Left lobe of liver (tissue), 2 donors: ENCODE measurements at regions not wholly inside any gene's neighbourhood (a gene's known extent, or its start where the extent isn't known, plus 50 kb on each side); places are given as distances from the start of the nearest gene placed in this dataset.
"Not testable (repeated sequence)": the region's sequence is repeated elsewhere in the genome, so short reads cannot be mapped to it uniquely, and the experiment has no call there.

ENCODE experiments used
- ATAC-seq: fragments of 200-7000 bp; cut with Tn5 transposase; one replicate; pipeline ENCODE4 v1.9.1; 2020; ENCODE audit warnings: mild to moderate bottlenecking, moderate library complexity
- DNase-seq: peaks from one replicate; pipeline ENCODE4 v3.0.0-alpha.2; 2020; ENCODE audit warnings: low spot score
- donor health status: DM: no; HTN: no; CAD: no; lungs with moderate emphysema.
- donor health status: DM: no; HTN: yes; CAD: no.

- DNase-seq, result no peak
- no peak for ATAC-seq
Measured at GRCh38 chr4:43586813-43587212, 694.3 kb downstream of the GRXCR1 start.

GRCh38 chr4:43587758-43588157, 695.2 kb downstream of the GRXCR1 start:
- ATAC-seq (no peak), DNase-seq (no peak)

GRCh38 chr4:43607400-43607799, 714.9 kb downstream of the GRXCR1 start:
- DNase-seq, result no peak
- no peak for ATAC-seq

GRCh38 chr4:43607827-43608461, 715.4 kb downstream of the GRXCR1 start:
- DNase-seq (no peak), ATAC-seq (no peak)

DNA sequence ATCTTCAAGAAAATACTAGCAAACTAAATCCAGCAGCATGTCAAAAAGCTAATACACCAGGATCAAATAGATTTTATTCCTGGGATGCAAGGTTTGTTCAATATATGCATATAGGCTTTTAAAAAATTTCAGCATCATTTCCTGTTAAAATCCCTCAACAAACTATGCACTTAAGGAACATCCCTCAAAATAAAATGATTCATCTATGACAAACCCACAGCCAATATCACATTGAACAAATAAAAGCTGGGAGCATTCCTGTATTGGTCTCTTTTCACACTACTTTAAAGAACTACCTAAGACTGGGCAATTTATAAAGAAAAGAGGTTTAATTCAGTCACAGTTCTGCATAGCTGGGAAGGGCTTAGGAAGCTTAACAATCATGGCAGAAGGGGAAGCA, 726.7 kb downstream of the GRXCR1 start:
- ATAC-seq (no peak), DNase-seq (no peak)

DNA sequence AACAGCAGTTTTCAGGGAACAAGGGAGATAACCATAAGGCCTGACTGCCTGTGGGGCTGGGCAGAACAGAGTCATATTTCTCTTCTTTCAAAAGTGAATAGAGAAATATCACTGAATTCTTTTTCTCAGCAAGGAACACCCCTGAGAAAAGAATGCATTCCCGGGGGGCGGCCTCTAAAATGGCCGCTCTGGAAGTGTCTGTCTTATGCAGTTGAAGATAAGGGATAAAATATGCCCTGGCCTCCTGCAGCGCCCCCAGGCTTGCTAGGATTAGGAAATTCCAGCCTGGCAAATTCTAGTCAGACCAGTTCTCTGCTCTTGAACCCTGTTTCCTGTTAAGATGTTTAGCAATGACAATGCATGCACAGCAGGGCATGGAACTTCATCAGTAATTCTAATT, 745.4 kb downstream of the GRXCR1 start:
- not testable (repeated sequence) for ATAC-seq, DNase-seq

- no peak for ATAC-seq
- DNase-seq, result no peak
Measured at GRCh38 chr4:43651991-43652390, 759.5 kb downstream of the GRXCR1 start.

GRCh38 chr4:43659547-43659946, 767.0 kb downstream of the GRXCR1 start:
- DNase-seq, ATAC-seq: not testable (repeated sequence)

- DNase-seq, ATAC-seq: not testable (repeated sequence)
Measured at GRCh38 chr4:43672265-43672885, 776.2 kb downstream of the KCTD8 start.

DNA sequence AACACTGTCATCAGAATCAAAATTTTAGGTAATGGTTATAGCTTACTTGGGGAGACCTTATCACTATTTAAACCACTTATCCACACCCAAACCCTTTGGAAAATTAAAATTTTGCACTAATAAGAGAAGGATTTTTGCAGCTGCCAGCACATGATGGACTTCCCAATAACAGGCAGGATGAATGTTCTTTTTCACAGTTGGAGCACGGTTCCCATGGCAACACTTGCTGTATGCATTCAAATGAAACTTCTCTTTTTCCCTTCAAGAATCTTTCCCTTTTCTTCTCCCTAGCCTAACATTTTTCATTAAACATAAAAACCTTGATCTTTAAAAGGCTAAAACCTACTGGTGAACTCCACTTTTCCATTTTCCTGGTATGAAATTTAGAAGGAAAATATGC, 768.2 kb downstream of the KCTD8 start:
- no peak for DNase-seq
- ATAC-seq, result no peak

DNA sequence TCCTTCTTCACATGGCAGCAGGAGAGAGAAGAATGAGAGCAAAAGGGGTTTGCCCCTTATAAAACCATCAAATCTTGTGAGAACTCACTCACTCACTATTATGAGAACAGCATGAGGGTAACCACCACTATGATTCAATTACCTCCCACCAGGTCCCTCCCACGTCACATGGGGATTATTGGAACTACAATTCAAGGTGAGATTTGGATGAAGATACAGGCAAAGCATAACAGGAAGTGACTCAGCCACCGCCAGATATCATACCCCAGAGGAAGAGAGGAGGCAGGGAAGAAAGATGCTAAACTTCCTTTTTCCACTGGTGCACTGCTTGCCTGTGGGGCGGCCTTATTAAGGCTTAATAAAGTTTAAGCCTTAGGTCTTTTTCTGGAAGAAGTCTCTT, 766.1 kb downstream of the KCTD8 start:
- ATAC-seq, result no peak
- no peak for DNase-seq

- DNase-seq (no peak), ATAC-seq (no peak)
Measured at GRCh38 chr4:43690116-43690515, 758.5 kb downstream of the KCTD8 start.

DNA sequence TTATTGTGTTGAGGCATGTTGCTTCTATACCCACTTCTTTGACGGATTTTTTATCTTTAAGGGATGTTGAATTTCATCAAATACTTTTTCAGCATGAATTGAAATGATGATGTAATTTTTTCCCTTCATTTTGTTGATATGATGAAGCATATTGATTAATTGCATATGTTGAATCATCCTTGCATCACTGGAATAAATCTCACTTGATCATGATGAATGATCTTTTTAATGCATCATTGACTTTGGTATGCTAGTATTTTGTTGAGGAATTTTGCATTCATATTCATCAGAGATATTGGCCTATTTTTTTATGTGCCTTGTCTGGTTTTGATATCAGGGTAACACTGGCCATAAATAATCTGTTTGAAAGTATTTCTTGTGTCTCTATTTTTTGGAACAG, 754.7 kb downstream of the KCTD8 start:
- no peak for DNase-seq
- no peak for ATAC-seq

DNA sequence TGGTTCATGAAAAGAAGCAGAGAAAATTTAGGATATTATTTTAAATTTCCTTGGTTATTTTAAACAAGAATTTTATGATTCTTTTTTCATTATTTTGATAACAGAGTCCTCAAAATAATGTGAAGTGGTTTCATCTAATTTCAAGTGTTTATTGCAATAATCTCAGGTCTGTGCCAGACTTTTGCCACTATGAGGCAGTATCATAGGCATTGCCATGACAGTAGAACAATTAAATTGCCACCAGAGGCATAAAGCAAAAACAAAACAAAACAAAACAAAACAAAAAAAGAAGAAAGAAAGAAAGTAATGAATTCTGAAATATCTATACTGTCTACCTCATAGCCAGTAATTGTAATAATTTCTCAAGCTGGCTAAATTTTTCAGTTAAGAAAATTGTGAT, 739.2 kb downstream of the KCTD8 start:
- DNase-seq, result no peak
- ATAC-seq, result no peak

GRCh38 chr4:43716721-43717395, 731.8 kb downstream of the KCTD8 start:
- ATAC-seq (no peak), DNase-seq (no peak)

DNA sequence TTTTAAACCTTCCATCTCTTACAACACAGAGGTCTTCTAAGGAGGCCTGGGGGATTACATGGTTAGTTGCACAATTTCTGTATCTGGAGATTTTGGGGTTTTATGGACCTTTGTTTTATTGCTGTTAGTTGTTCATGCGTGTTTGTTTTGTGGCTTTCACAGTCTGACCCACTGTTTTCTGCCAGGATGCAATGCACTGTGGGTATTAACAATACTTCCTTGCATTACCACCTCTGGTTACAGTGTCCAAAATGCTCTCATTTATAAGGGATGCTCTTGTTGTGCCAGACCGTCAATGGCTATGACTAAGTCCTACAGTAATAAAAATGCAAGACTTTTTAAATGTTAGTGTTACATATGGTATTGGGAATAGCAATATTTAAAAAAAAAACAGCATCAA, 730.2 kb downstream of the KCTD8 start:
- DNase-seq, result no peak
- no peak for ATAC-seq

DNA sequence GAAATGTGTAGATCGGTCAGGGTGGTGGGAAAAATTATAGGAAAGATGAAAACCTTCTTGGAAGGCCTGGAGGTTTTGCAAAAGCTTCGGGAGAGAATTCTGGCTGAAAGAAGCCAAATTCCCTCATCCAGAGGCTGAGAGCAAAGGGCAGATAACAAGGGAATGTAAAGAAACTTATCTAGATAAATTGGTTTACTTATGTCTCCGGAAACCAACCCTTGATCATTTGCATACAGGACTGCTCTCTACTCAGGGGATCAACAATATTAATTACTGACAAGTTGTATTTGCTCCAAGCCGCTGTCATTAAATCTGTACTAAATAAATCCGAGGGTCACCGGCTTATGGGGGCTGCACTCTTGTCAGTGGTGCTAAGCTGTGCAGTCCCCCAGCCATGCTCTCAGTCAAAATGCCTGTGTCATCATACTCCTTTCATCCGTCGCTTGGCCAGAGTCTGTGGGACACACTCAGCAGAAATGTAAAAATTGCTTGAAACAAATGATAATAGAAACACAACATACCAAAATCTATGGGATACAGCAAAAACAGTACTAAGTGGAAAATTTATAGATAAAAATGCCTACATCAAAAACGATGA, 715.7 kb downstream of the KCTD8 start:
- ATAC-seq (no peak), DNase-seq (no peak)

DNA sequence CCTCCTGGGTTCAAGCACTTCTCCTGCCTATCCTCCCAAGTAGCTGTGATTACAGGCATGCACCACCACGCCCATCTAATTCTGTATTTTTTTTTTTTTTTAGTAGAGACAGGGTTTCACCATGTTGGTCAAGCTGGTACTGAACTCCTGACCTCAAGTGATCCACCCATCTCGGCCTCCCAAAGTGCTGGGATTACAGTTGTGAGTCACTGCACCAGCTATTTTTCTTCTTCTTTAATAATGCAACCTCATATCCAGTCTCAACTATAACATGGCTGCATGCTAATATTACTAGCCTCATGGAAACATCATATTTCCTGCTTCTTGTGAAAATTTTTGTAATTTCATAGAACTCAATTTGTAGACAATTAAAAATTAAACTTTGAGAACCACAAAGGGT, 706.5 kb downstream of the KCTD8 start:
- DNase-seq, result no peak
- no peak for ATAC-seq

DNA sequence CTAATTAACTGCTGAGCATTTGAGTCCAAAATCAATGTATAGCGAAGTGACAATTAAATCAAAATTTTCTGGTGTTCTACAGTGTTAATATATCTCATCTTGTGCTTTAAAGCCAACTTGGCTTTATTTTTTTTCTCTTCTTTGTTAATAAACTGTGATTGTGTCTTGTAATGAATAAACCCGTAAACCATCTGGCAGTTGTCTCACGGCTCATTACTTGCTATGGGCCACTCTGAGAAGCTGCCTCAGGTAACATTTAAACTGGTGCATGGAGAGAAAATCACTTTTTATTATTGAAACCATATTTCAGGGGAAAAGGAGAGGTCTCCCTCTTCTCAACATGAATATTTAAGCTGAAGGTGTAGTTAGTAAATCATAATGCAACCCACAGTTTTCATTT, 694.0 kb downstream of the KCTD8 start:
- ATAC-seq, result no peak

GRCh38 chr4:43757147-43757546, 691.5 kb downstream of the KCTD8 start:
- no peak for ATAC-seq

More for the DNA sequence above, 694.0 kb downstream of the KCTD8 start:
- no peak for DNase-seq

DNA sequence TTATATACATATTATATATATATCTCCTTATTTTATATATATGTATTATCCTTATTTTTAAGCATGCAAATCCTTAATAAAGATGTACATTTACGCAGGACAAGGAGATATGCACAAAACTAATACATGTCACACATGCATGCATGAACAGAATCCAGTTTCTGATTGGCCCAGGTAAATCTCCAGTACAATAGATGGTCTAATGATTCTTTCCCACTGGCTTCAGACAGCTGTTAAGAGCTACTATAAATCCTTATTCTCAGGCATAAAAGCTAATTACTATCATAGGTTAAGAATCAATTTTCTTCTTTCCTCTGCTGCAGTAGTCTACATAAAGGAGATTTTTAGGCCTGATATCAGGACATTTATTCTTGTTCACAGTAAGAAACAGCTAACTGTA, 689.8 kb downstream of the KCTD8 start:
- DNase-seq, result no peak
- ATAC-seq, result no peak

More at GRCh38 chr4:43757147-43757546, 691.5 kb downstream of the KCTD8 start:
- DNase-seq, result no peak

DNA sequence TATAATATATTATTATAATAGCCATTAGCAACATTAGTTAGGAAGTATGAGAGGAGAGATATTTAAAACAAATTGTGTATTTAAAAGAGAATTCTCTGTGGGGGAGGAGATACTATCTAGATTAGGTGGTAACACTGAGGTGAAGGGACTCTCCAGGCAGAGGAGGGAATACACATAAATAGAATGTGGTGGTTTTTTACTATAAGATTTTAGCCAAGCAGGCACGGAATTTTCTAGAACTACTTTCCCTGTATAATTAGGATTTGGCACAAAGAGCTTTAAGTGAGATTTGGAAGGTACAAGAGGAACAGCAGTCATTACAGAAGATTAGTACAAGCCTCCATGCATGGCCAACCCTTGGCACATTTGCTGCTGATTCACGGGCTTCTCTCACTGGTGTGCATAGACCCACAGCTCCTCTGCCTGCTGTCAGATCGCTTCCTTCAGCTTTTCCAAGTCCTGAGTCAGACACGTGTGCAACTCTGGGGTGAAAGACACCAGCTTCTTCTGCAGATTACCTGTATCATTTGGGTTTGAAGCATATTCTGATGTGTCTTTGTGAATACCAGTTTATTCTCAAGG, 685.5 kb downstream of the KCTD8 start:
- DNase-seq (no peak), ATAC-seq (no peak)
